ENCODE measurements at regions not wholly inside any gene's neighbourhood (a gene's known extent, or its start where the extent isn't known, plus 50 kb on each side); places are given as distances from the start of the nearest gene placed in this dataset.

GRCh38 chr10:131574707-131575430, 263.3 kb upstream of the TCERG1L start:
- intact Hi-C loops (cut with DNase I), result no loop called here
- 56 to 67% (median 58%) methylated on average over 30 to 32 of the region's 32 CpGs for WGBS, 3 donors
- peak; percentile 56 to 85 (median 84) for ATAC-seq

GRCh38 chr10:131575877-131576276, 264.4 kb upstream of the TCERG1L start:
- TF ChIP-seq CTCF (IDR thresholded peaks at IDR 0.05), result no peak
- ATAC-seq (no peak), DNase-seq (no peak)
- Histone ChIP-seq H3K27me3 (ENCODE audit: insufficient read depth in 3 of 3, low read length in 2 of 3) (no peaks in the 10 kb centered on the region), H3K9me3 (no peaks in the 10 kb centered on the region), H3K4me3 (no peak overlapping the region), H3K27ac (no peak overlapping the region), H3K36me3 (ENCODE audit: insufficient read depth in 1 of 2, low read depth in 1 of 2) (no peaks in the 10 kb centered on the region), H3K4me1 (no peaks in the 10 kb centered on the region)
- WGBS, 3 donors, result 78 to 87% (median 83%) methylated on average over 4 of the region's 4 CpGs
- intact Hi-C loops (cut with DNase I), result no loop called here

More at GRCh38 chr10:131574707-131575430, 263.3 kb upstream of the TCERG1L start:
- no peaks in the 10 kb centered on the region for H3K9me3 ChIP-seq
- no peak for TF ChIP-seq CTCF (IDR thresholded peaks at IDR 0.05)
- no peaks in the 10 kb centered on the region for H3K4me1 ChIP-seq
- no peaks in the 10 kb centered on the region for H3K27me3 ChIP-seq (ENCODE audit: insufficient read depth in 3 of 3, low read length in 2 of 3)
- no peaks in the 10 kb centered on the region for H3K36me3 ChIP-seq (ENCODE audit: insufficient read depth in 1 of 2, low read depth in 1 of 2)
- no peak overlapping the region for H3K4me3 ChIP-seq
- DNase-seq, result peak; percentile 43 to 63
- peak overlapping the region; percentile 9 for H3K27ac ChIP-seq

- ATAC-seq (no peak), DNase-seq (no peak)
- 84 to 85% (median 84%) methylated on average over 25 of the region's 25 CpGs for WGBS, 3 donors
- intact Hi-C loops (cut with DNase I), result no loop called here
- Histone ChIP-seq H3K4me1 (no peaks in the 10 kb centered on the region), H3K36me3 (ENCODE audit: insufficient read depth in 1 of 2, low read depth in 1 of 2) (no peaks in the 10 kb centered on the region), H3K4me3 (no peak overlapping the region), H3K9me3 (no peaks in the 10 kb centered on the region), H3K27me3 (ENCODE audit: insufficient read depth in 3 of 3, low read length in 2 of 3) (no peaks in the 10 kb centered on the region), H3K27ac (no peak overlapping the region)
- no peak for TF ChIP-seq CTCF (IDR thresholded peaks at IDR 0.05)
Measured at GRCh38 chr10:131576341-131577177, 265.0 kb upstream of the TCERG1L start.

- no peak for TF ChIP-seq CTCF (IDR thresholded peaks at IDR 0.05)
- intact Hi-C loops (cut with DNase I), result no loop called here
- ATAC-seq, result no peak
Measured at GRCh38 chr10:131577178-131577555, 265.6 kb upstream of the TCERG1L start.

More at GRCh38 chr10:131577178-131577555, 265.6 kb upstream of the TCERG1L start:
- no peaks in the 10 kb centered on the region for H3K36me3 ChIP-seq (ENCODE audit: insufficient read depth in 1 of 2, low read depth in 1 of 2)
- DNase-seq, result no peak
- WGBS, 3 donors, result 67 to 77% (median 71%) methylated on average over 9 of the region's 9 CpGs
- H3K4me1 ChIP-seq, result no peaks in the 10 kb centered on the region
- H3K9me3 ChIP-seq, result no peaks in the 10 kb centered on the region
- H3K27me3 ChIP-seq (ENCODE audit: insufficient read depth in 3 of 3, low read length in 2 of 3), result no peaks in the 10 kb centered on the region
- H3K4me3 ChIP-seq, result no peak overlapping the region
- no peak overlapping the region for H3K27ac ChIP-seq
